DND-41 (cell line): ENCODE measurements at regions not wholly inside any gene's neighbourhood (a gene's known extent, or its start where the extent isn't known, plus 50 kb on each side); places are given as distances from the start of the nearest gene placed in this dataset.

Source experiments
- CTCF ChIP-seq: IDR thresholded peaks from 2 replicates; pipeline ENCODE4 v1.5.1; 2012; ENCODE audit warnings: borderline replicate concordance, low read length, moderate library complexity, mild to moderate bottlenecking; ENCODE audit not compliant: poor library complexity, severe bottlenecking; ENCODE audit errors: extremely low read depth
- EZH2 ChIP-seq: IDR thresholded peaks from 3 replicates; pipeline ENCODE4 v1.6.1; 2012; ENCODE audit warnings: borderline replicate concordance, low read depth, mild to moderate bottlenecking, moderate library complexity, low read length, inconsistent platforms; ENCODE audit not compliant: severe bottlenecking

DNA sequence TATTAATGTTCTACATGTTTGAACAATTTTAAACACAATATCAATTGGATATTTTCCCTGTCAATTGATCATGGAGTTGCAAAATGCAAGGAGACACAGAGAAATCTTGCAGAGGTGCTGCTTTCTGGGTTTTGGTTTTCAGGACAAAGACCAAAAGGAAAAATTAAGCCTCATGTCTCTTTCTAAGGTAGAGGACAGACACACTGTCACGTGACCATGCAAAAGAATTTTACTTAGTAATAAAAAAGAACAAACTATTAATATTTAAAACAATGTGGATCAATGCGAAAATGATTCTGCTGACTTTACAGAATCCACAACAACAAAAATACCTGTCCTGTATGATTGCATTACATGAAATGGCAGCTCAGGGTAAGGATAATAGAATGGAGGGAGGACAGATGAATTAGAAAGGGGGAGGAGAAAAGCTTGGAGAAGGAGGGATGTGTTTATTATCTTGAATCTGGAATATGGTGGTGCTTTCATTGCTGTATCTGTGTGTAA, 493.7 kb upstream of the NUPR2 start:
- TF ChIP-seq CTCF (no peak), EZH2 (no peak)
